Activated CD8-positive, alpha-beta memory T cell treated with anti-CD3 and anti-CD28 coated beads for 48 hours (primary cell): ENCODE measurements at regions not wholly inside any gene's neighbourhood (a gene's known extent, or its start where the extent isn't known, plus 50 kb on each side); places are given as distances from the start of the nearest gene placed in this dataset.

Experiments
- DNase-seq, 3 experiments: peaks; one replicate each; pipeline ENCODE4 v3.0.0-alpha.2; 2020; ENCODE audit warnings: low read depth in 2 of 3, low spot score in 2 of 3

GRCh38 chr2:221107424-221107823, 464.7 kb downstream of the EPHA4 start:
- no peak for DNase-seq

- DNase-seq, result no peak
Measured at GRCh38 chr2:221109552-221109951, 462.6 kb downstream of the EPHA4 start.

- DNase-seq, result no peak
Measured at GRCh38 chr2:221111739-221112138, 460.4 kb downstream of the EPHA4 start.

- no peak for DNase-seq
Measured at GRCh38 chr2:221112744-221113143, 459.4 kb downstream of the EPHA4 start.

GRCh38 chr2:221115944-221116343, 456.2 kb downstream of the EPHA4 start:
- no peak for DNase-seq

- DNase-seq, result no peak
Measured at GRCh38 chr2:221120643-221121042, 451.5 kb downstream of the EPHA4 start.

- DNase-seq, result no peak
Measured at GRCh38 chr2:221123396-221123795, 448.7 kb downstream of the EPHA4 start.

- DNase-seq, result no peak
Measured at GRCh38 chr2:221124532-221125240, 447.4 kb downstream of the EPHA4 start.

- DNase-seq, result no peak
Measured at GRCh38 chr2:221125691-221126090, 446.4 kb downstream of the EPHA4 start.

GRCh38 chr2:221129657-221130056, 442.4 kb downstream of the EPHA4 start:
- no peak for DNase-seq

GRCh38 chr2:221130431-221130830, 441.7 kb downstream of the EPHA4 start:
- no peak for DNase-seq

- DNase-seq, result no peak
Measured at GRCh38 chr2:221133941-221134340, 438.2 kb downstream of the EPHA4 start.

GRCh38 chr2:221134718-221135117, 437.4 kb downstream of the EPHA4 start:
- no peak for DNase-seq

GRCh38 chr2:221135699-221136098, 436.4 kb downstream of the EPHA4 start:
- DNase-seq, result no peak

- no peak for DNase-seq
Measured at GRCh38 chr2:221137385-221137784, 434.7 kb downstream of the EPHA4 start.

- DNase-seq, result no peak
Measured at GRCh38 chr2:221142341-221142740, 429.8 kb downstream of the EPHA4 start.

GRCh38 chr2:221143231-221143630, 428.9 kb downstream of the EPHA4 start:
- DNase-seq, result no peak

GRCh38 chr2:221144909-221145308, 427.2 kb downstream of the EPHA4 start:
- no peak for DNase-seq

- DNase-seq, result no peak
Measured at GRCh38 chr2:221145396-221145795, 426.7 kb downstream of the EPHA4 start.

GRCh38 chr2:221153226-221153625, 418.9 kb downstream of the EPHA4 start:
- no peak for DNase-seq

GRCh38 chr2:221154176-221154575, 417.9 kb downstream of the EPHA4 start:
- no peak for DNase-seq

- no peak for DNase-seq
Measured at GRCh38 chr2:221156062-221156734, 415.9 kb downstream of the EPHA4 start.

GRCh38 chr2:221161186-221161585, 410.9 kb downstream of the EPHA4 start:
- DNase-seq, result no peak
